GM23248 (cell line): ENCODE measurements at regions not wholly inside any gene's neighbourhood (a gene's known extent, or its start where the extent isn't known, plus 50 kb on each side); places are given as distances from the start of the nearest gene placed in this dataset.

Source experiments
- DNase-seq: peaks from one replicate; pipeline ENCODE4 v3.0.0-alpha.2; 2015
- H2AFZ ChIP-seq: fragments of 200-600 bp; sonication (generic); 2 replicates; pipeline ENCODE4 v1.6.1; 2016; ENCODE audit warnings: antibody characterized with exemption
- H3F3A ChIP-seq: fragments of 200-600 bp; sonication (generic); 2 replicates; pipeline ENCODE4 v1.6.1; 2016; ENCODE audit warnings: mild to moderate bottlenecking, antibody characterized with exemption, mixed run types; ENCODE audit not compliant: insufficient read depth
- H3K27ac ChIP-seq: fragments of 200-600 bp; sonication (generic); 2 replicates; pipeline ENCODE4 v1.5.1; 2016; ENCODE audit warnings: mild to moderate bottlenecking
- H3K27me3 ChIP-seq: fragments of 200-600 bp; sonication (generic); replicated peaks from 2 replicates; pipeline ENCODE4 v1.6.1; 2016; ENCODE audit warnings: mild to moderate bottlenecking; ENCODE audit not compliant: insufficient read depth
- H3K36me3 ChIP-seq: fragments of 200-600 bp; sonication (generic); 2 replicates; pipeline ENCODE4 v1.6.1; 2016; ENCODE audit warnings: low read depth, mild to moderate bottlenecking
- H3K4me1 ChIP-seq: fragments of 200-600 bp; sonication (generic); 2 replicates; pipeline ENCODE4 v1.6.1; 2016; ENCODE audit warnings: mild to moderate bottlenecking; ENCODE audit not compliant: insufficient read depth
- H3K4me2 ChIP-seq: fragments of 200-600 bp; sonication (generic); one replicate; pipeline ENCODE4 v1.6.1; 2016; ENCODE audit warnings: mild to moderate bottlenecking; ENCODE audit not compliant: unreplicated experiment
- H3K4me3 ChIP-seq: fragments of 200-600 bp; sonication (generic); 2 replicates; pipeline ENCODE4 v1.5.1; 2016; ENCODE audit warnings: mild to moderate bottlenecking
- H3K79me2 ChIP-seq: fragments of 200-600 bp; sonication (generic); 2 replicates; pipeline ENCODE4 v1.6.1; 2016; ENCODE audit warnings: mild to moderate bottlenecking; ENCODE audit not compliant: insufficient read depth
- H3K9ac ChIP-seq: fragments of 200-600 bp; sonication (generic); 2 replicates; pipeline ENCODE4 v1.6.1; 2016; ENCODE audit warnings: mild to moderate bottlenecking
- H3K9me2 ChIP-seq: fragments of 200-600 bp; sonication (generic); 2 replicates; pipeline ENCODE4 v1.6.1; 2016; ENCODE audit warnings: mixed run types, mild to moderate bottlenecking, moderate library complexity; ENCODE audit not compliant: insufficient read depth
- H3K9me3 ChIP-seq: fragments of 200-600 bp; sonication (generic); one replicate; pipeline ENCODE4 v1.6.1; 2017; ENCODE audit warnings: low read depth
- H4K20me1 ChIP-seq: fragments of 200-600 bp; sonication (generic); 2 replicates; pipeline ENCODE4 v1.6.0; 2016; ENCODE audit not compliant: insufficient read depth
- EZH2 ChIP-seq: fragments of 200-600 bp; sonication (generic); IDR thresholded peaks from 2 replicates; pipeline ENCODE4 v1.6.1; 2018; ENCODE audit warnings: antibody characterized with exemption, mild to moderate bottlenecking; ENCODE audit not compliant: insufficient read depth, poor library complexity, severe bottlenecking
- EZH2phosphoT487 ChIP-seq: fragments of 200-600 bp; sonication (generic); IDR thresholded peaks from 2 replicates; pipeline ENCODE4 v1.6.1; 2018; ENCODE audit warnings: antibody characterized with exemption, moderate library complexity, mild to moderate bottlenecking, low read depth; ENCODE audit not compliant: insufficient read depth
- WGBS, 2 experiments: methylation state at CpG; one replicate each; pipeline ENCODE4 v1.1.6; 2015 to 2017; ENCODE audit warnings: low lambda C conversion rate in 2 of 2, low coverage in 1 of 2; ENCODE audit errors: missing lambda C conversion rate in 2 of 2; 5-methylcytosine and 5-hydroxymethylcytosine counted together
- in situ Hi-C: fragments of 300-500 bp; cut with MboI; formaldehyde crosslinking; loops from 2 replicates; pipeline ENCODE4 v1.15.0; 2020

GRCh38 chr3:124322309-124322880 is 330.5 kb upstream of the ROPN1 start:
- Histone ChIP-seq H4K20me1 (no peaks in the 10 kb centered on the region), H3K4me3 (no peak overlapping the region), H3K27me3 (0 out of 2 replicates have a peak, but pooled peaks cover 6% of the 10 kb centered on the region), H3K79me2 (no peaks in the 10 kb centered on the region), H3K9me3 (no peaks in the 10 kb centered on the region), H3K4me2 (no peak overlapping the region), H2AFZ (no peak overlapping the region), H3K9ac (no peak overlapping the region), H3K27ac (no peak overlapping the region), H3K4me1 (no peaks in the 10 kb centered on the region), H3K36me3 (no peaks in the 10 kb centered on the region), H3F3A (no peaks in the 10 kb centered on the region), H3K9me2 (no peaks in the 10 kb centered on the region)
- in situ Hi-C loops = no loop called here
- TF ChIP-seq EZH2 = no peak
- no peak for TF ChIP-seq EZH2phosphoT487
- WGBS, 2 experiments = 42 to 52% methylated on average over 3 of the region's 3 CpGs
- DNase-seq = no peak

- no peaks in the 10 kb centered on the region for H3K79me2 ChIP-seq
- H4K20me1 ChIP-seq = no peaks in the 10 kb centered on the region
- H3K36me3 ChIP-seq = no peaks in the 10 kb centered on the region
- 74% methylated on average over 4 of the region's 4 CpGs for WGBS, 2 experiments
- H3K9me2 ChIP-seq = no peaks in the 10 kb centered on the region
- no peaks in the 10 kb centered on the region for H3K9me3 ChIP-seq
- H3K9ac ChIP-seq = no peak overlapping the region
- in situ Hi-C loops = no loop called here
- H3K27me3 ChIP-seq = 0 out of 2 replicates have a peak, but pooled peaks cover 6% of the 10 kb centered on the region
- no peak overlapping the region for H3K27ac ChIP-seq
- H3K4me2 ChIP-seq = no peak overlapping the region
- H3F3A ChIP-seq = no peaks in the 10 kb centered on the region
- H2AFZ ChIP-seq = no peak overlapping the region
- TF ChIP-seq EZH2 = no peak
- TF ChIP-seq EZH2phosphoT487 = no peak
- no peak overlapping the region for H3K4me3 ChIP-seq
- DNase-seq = no peak
- H3K4me1 ChIP-seq = no peaks in the 10 kb centered on the region
These were observed 331.0 kb upstream of the ROPN1 start for GRCh38 chr3:124322966-124323365.

- H3K27ac ChIP-seq = no peak overlapping the region
- 0 out of 2 replicates have a peak, but pooled peaks cover 6% of the 10 kb centered on the region for H3K27me3 ChIP-seq
- no peak for DNase-seq
- no peak overlapping the region for H3K4me2 ChIP-seq
- no peaks in the 10 kb centered on the region for H3K4me1 ChIP-seq
- H4K20me1 ChIP-seq = no peaks in the 10 kb centered on the region
- H3F3A ChIP-seq = no peaks in the 10 kb centered on the region
- no peak for TF ChIP-seq EZH2phosphoT487
- no peak for TF ChIP-seq EZH2
- in situ Hi-C loops = loop anchor here (25.0 kb wide), 1 partner anchor 587 kb away; no protein-coding TSS in a partner anchor
- H3K4me3 ChIP-seq = no peak overlapping the region
- H3K79me2 ChIP-seq = no peaks in the 10 kb centered on the region
- H2AFZ ChIP-seq = no peak overlapping the region
- 38 to 41% methylated on average over 2 of the region's 2 CpGs for WGBS, 2 experiments
- no peak overlapping the region for H3K9ac ChIP-seq
- H3K36me3 ChIP-seq = no peaks in the 10 kb centered on the region
- H3K9me3 ChIP-seq = no peaks in the 10 kb centered on the region
- H3K9me2 ChIP-seq = no peaks in the 10 kb centered on the region
These were observed 333.3 kb upstream of the ROPN1 start for GRCh38 chr3:124325248-124325647.

GRCh38 chr3:124329723-124330122 is 337.8 kb upstream of the ROPN1 start:
- H3K27ac ChIP-seq = no peak overlapping the region
- no peak for TF ChIP-seq EZH2phosphoT487
- TF ChIP-seq EZH2 = no peak
- no peak overlapping the region for H3K9ac ChIP-seq
- no peaks in the 10 kb centered on the region for H3F3A ChIP-seq
- no peak overlapping the region for H3K4me3 ChIP-seq
- 0 out of 2 replicates have a peak, but pooled peaks cover under 1% of the 10 kb centered on the region for H3K27me3 ChIP-seq
- H3K4me1 ChIP-seq = no peaks in the 10 kb centered on the region
- no peak overlapping the region for H3K4me2 ChIP-seq
- WGBS, 2 experiments = 35 to 50% methylated on average over 2 of the region's 2 CpGs
- no peak overlapping the region for H2AFZ ChIP-seq
- H4K20me1 ChIP-seq = no peaks in the 10 kb centered on the region
- H3K36me3 ChIP-seq = no peaks in the 10 kb centered on the region
- no peaks in the 10 kb centered on the region for H3K79me2 ChIP-seq
- no peaks in the 10 kb centered on the region for H3K9me3 ChIP-seq
- no peak for DNase-seq
- no peaks in the 10 kb centered on the region for H3K9me2 ChIP-seq
- in situ Hi-C loops = loop anchor here (25.0 kb wide), 1 partner anchor 583 kb away; no protein-coding TSS in a partner anchor
